ENCODE measurements at regions not wholly inside any gene's neighbourhood (a gene's known extent, or its start where the extent isn't known, plus 50 kb on each side); places are given as distances from the start of the nearest gene placed in this dataset.

DNA sequence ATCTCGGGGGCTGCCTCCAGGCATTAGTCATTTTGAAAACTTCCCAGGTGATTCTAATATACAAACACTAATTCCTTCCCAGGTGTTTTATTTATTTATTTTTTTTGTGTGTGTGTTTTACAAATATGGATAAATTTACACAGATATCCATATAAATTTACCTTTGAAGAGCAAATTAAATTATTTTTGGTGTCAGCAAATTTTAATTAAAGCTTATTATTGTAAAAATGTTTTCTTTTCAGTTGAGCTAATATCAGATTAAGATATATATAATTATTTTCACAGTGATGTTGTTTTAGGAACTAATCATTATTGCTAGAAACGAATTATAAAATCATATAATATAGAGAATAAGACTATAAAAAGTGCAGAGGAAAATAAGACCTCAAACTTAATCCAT is 62.0 kb upstream of the FREM3 start:
- no peak for TF ChIP-seq CTCF (conservative IDR thresholded peaks at IDR 0.05; ENCODE audit: low read length)
- no peak for TF ChIP-seq EZH2phosphoT487 (IDR thresholded peaks at IDR 0.05; ENCODE audit: borderline replicate concordance)
- no peaks in the 10 kb centered on the region for H3K9me2 ChIP-seq (replicated peaks; ENCODE audit: low read depth, low read length)
- no peak overlapping the region for H2AFZ ChIP-seq (ENCODE audit: low read length)
- no peaks in the 10 kb centered on the region for H3K79me2 ChIP-seq (ENCODE audit: insufficient read depth, low read length)
- no peaks in the 10 kb centered on the region for H3F3A ChIP-seq (ENCODE audit: low read depth)
- H4K20me1 ChIP-seq (ENCODE audit: insufficient read depth, low read length, poor library complexity, severe bottlenecking), result no peaks in the 10 kb centered on the region
- peaks cover 8% of the 10 kb centered on the region for H3K4me1 ChIP-seq (ENCODE audit: insufficient read depth, low read length, poor library complexity, severe bottlenecking)
- H3K9me3 ChIP-seq (ENCODE audit: insufficient read depth, low read depth, low read length), result no peaks in the 10 kb centered on the region
- no peaks in the 10 kb centered on the region for H3K27me3 ChIP-seq (ENCODE audit: insufficient read depth, low read length, poor library complexity, severe bottlenecking)
- H3K4me3 ChIP-seq (ENCODE audit: low read length, poor library complexity, severe bottlenecking), result no peak overlapping the region
- no peak overlapping the region for H3K4me2 ChIP-seq (ENCODE audit: low read depth, low read length, poor library complexity, severe bottlenecking)
- no peaks in the 10 kb centered on the region for H3K36me3 ChIP-seq (ENCODE audit: insufficient read depth, low read length)
- H3K9ac ChIP-seq (ENCODE audit: low read depth, low read length, poor library complexity, severe bottlenecking), result no peak overlapping the region
